NCI-H510A (cell line): ENCODE measurements at regions not wholly inside any gene's neighbourhood (a gene's known extent, or its start where the extent isn't known, plus 50 kb on each side); places are given as distances from the start of the nearest gene placed in this dataset.
"Not testable (repeated sequence)": the region's sequence is repeated elsewhere in the genome, so short reads cannot be mapped to it uniquely, and the experiment has no call there.

Source experiments
- DNase-seq: peaks from one replicate; lab custom pipeline; 2025; lab: John Stamatoyannopoulos, UW

DNA sequence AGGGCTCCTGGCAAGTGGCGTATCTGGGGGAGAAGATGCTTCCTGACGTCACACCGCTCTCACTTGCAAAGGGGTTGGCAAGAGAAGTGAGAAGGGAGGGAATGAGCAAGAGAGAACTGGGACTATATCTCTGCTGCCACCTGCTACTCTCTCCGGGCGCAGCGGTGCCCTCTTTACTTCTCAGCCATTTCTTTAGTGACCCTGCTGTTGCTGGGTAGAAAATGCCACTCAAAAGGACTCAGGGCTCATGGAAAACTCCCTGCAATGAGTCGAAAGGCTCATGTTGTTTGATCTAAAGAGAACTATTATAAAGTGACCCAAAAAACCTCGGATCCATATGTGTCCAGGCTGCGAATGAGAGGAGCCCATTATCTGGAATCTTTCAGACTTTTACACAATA lies 401.8 kb downstream of the SAMD5 start:
- no peak for DNase-seq

- DNase-seq, result no peak
These were observed 402.6 kb downstream of the SAMD5 start for GRCh38 chr6:147911057-147911456.

DNA sequence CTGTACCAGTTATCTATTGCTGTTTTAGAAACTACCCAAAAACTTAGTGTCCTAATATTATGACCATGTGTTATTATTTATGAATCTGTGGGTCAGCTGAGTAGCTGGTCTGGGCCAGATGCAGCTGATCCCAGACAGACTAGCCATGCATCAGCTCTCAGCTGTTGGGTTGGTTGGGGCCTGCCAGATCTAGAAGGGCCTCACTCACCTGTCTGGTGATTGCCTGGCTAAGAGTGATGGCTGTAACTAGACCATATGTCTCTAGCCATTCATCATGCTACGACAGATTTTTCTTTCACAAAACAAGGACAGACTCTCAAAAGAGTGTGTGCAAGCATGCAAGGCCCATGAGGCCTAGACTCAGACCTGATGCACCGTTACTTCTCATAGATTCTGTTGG lies 403.2 kb downstream of the SAMD5 start:
- DNase-seq, result no peak

- DNase-seq, result no peak
These were observed 414.3 kb downstream of the SAMD5 start for GRCh38 chr6:147922799-147923198.

GRCh38 chr6:147924598-147924997 lies 416.1 kb downstream of the SAMD5 start:
- no peak for DNase-seq

GRCh38 chr6:147925826-147926225 lies 416.8 kb upstream of the SASH1 start:
- DNase-seq, result no peak

- no peak for DNase-seq
These were observed 411.9 kb upstream of the SASH1 start for GRCh38 chr6:147930745-147931144.

GRCh38 chr6:147933224-147933623 lies 409.4 kb upstream of the SASH1 start:
- DNase-seq, result no peak

- DNase-seq, result no peak
These were observed 407.0 kb upstream of the SASH1 start for GRCh38 chr6:147935656-147936055.

DNA sequence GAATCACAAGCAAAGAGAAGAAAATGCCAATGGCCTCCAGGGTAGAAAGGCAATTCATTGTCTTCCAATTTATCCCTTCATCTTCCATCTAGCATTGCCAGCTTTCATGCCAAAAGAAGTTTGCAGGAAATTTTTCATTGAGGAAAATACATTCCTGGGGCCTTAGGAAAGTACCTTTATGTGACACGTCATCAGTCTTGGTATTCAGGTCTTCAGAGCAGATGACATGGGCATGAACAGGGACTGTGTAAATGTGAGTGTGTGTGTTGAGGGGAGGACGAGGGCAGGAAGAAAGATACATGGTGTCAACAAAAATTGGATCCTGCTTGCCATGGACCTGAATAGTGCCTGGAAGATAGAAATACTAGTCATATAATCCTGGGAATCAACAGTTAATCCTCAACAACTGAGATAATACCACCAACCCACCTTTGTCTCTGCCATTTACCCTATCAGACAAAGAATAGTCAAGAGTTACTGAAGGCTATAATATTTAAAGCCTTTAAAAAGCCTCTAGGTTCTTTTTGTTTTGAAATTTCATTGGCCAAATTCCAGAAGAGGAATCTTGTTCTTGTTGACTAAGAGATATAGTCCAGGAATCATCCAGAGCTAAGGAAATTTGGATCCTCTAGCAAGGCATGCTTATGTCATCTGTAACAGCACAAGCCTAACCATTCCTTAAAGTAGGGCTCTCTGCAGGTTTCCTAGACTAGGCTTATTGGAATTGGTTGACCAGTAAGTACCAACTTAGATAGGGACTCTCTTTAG lies 405.8 kb upstream of the SASH1 start:
- DNase-seq, result no peak

- DNase-seq, result no peak
These were observed 401.5 kb upstream of the SASH1 start for GRCh38 chr6:147941143-147941542.

- DNase-seq, result no peak
These were observed 400.3 kb upstream of the SASH1 start for GRCh38 chr6:147942363-147942762.

- DNase-seq, result no peak
These were observed 398.5 kb upstream of the SASH1 start for GRCh38 chr6:147944122-147944521.

- DNase-seq, result no peak
These were observed 395.1 kb upstream of the SASH1 start for GRCh38 chr6:147947521-147947920.

GRCh38 chr6:147949981-147950622 lies 392.5 kb upstream of the SASH1 start:
- DNase-seq, result no peak

- no peak for DNase-seq
These were observed 392.0 kb upstream of the SASH1 start for GRCh38 chr6:147950623-147950987.

- no peak for DNase-seq
These were observed 390.9 kb upstream of the SASH1 start for GRCh38 chr6:147951726-147952125.

DNA sequence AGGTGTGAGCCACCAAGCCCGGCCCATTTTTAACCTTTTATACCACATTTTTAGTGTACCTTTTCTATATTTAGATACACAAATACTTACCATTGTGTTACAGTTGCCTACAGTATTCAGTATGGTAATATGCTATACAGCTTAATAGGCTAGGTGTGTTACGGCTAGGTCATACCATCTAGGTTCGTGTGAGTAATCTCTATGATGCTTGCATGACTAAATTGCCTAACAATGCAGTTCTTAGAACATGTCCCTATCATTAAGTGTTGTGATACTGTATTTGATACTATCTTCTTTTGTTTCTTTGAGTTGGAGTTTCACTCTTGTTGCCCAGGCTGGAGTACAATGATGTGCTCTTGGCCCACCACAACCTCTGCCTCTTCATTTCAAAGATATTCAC lies 387.7 kb upstream of the SASH1 start:
- DNase-seq, result no peak

- no peak for DNase-seq
These were observed 384.0 kb upstream of the SASH1 start for GRCh38 chr6:147958683-147959082.

DNA sequence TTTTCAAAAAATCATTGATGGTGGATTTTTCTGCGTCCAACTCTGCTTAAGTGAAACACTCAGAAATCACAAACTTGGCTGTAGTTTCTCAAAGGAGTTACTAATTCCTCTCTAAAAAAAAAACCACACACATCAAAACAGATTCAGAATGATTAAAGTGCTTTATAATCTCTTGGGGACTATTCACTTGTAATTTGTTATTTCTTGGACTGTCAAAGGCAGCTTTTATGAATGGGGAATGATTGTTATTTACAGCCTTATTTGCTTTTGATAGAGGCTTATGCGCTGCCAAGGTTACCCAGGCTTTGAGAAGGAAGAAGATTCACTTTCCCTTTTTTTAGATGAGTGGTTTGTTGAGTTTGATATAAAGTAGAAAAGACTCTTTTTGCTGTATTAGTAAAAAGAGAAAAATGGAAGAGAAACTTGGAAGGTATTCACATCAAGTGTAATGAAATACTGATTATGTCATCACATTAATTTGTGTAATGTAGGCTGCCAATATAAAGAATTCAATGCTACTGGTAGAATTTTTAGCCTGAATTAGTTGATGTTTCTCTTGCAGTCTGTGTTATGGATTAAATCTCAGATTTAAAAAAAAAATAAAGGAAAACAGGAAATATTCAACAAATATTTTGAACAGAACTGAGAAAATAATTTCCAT lies 381.0 kb upstream of the SASH1 start:
- DNase-seq, result no peak

DNA sequence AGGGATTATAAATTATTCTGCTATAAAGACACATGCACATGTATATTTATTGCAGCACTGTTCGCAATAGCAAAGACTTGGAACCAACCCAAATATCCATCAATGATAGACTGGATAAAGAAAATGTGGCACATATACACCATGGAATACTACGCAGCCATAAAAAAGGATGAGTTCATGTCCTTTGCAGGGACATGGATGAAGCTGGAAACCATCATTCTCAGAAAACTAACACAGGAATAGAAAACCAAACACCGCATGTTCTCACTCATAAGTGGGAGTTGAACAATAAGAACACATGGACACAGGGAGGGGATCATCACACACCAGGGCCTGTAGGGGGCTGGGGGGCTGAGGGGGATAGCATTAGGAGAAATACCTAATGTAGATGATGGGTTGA lies 377.2 kb upstream of the SASH1 start:
- not testable (repeated sequence) for DNase-seq

DNA sequence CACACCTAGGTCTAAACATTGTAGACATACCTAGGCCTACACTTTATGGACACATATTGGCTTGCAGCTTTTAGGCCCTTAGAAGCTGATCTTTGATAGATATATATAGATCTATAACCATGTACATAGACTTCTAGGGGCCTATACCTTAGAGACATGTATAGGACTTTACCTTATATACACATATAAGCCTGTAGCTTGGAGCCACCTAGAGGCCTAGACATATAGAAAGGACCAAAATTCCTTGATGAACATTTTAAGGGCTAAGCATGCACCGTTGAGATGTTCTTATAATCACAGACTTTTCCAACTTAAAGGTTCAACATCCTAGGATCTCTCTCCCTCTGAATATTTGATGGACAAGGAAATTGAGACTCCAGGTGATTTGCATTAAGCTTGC lies 371.7 kb upstream of the SASH1 start:
- no peak for DNase-seq

DNA sequence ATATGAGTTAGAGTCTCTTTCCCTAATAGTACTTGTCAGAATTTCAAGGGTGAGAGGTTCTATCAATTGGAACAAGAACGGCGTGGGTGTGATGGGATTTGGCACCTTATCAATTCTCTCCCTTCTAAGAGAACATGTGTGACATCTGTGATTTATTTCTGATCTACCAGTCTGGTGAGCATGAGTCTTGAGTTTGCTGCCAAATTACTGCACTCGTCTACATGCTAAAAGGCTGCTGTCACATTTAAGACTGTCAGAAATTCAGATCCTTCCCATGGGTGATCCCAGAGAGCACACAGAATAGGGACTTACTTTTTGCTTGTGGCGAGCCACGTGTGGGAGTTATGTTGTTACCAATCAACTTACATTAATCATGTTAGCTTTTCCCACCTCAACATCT lies 370.2 kb upstream of the SASH1 start:
- no peak for DNase-seq
